ENCODE measurements at regions not wholly inside any gene's neighbourhood (a gene's known extent, or its start where the extent isn't known, plus 50 kb on each side); places are given as distances from the start of the nearest gene placed in this dataset.

- TF ChIP-seq CTCF (IDR thresholded peaks at IDR 0.05) (no peak), SIN3A (IDR thresholded peaks at IDR 0.05; ENCODE audit: borderline replicate concordance, insufficient read depth, low read depth, low read length) (no peak)
Measured at GRCh38 chr5:68730220-68730978, 363.4 kb upstream of the SLC30A5 start.
